Spleen (tissue), 7 donors: ENCODE measurements at regions not wholly inside any gene's neighbourhood (a gene's known extent, or its start where the extent isn't known, plus 50 kb on each side); places are given as distances from the start of the nearest gene placed in this dataset.

Experiments used
- CTCF ChIP-seq, 11 experiments: fragments of 200-600 bp in 7 of 11; fragments of 450-650 bp in 4 of 11; sonication (generic) in 4 of 11; IDR thresholded peaks in 8 of 11; conservative IDR thresholded peaks in 3 of 11; 1 replicate in 7 of 11; 2 replicates in 4 of 11; pipeline versions ENCODE4 v1.4.0 to v1.8.0; 2016 to 2021; ENCODE audit warnings: antibody characterized with exemption in 11 of 11, inconsistent platforms in 4 of 11, mild to moderate bottlenecking in 1 of 11
- POLR2A ChIP-seq, 3 donors: fragments of 450-650 bp; IDR thresholded peaks; one replicate each; pipeline ENCODE4 v1.5.1; 2017; ENCODE audit warnings: antibody characterized with exemption in 3 of 3, mild to moderate bottlenecking in 1 of 3
- POLR2AphosphoS5 ChIP-seq, 3 donors: sonication (generic); formaldehyde crosslinking; IDR thresholded peaks; one replicate each; pipeline ENCODE4 v1.5.1; 2017; ENCODE audit warnings: antibody characterized with exemption in 3 of 3
- donor health status: DM: no; HTN: no; CAD: no; lungs with moderate emphysema.
- donor health status: DM: no; HTN: no; CAD: no.
- donor health status: DM: no; HTN: no; CAD: no.

GRCh38 chr4:90071289-90072235 is 55.6 kb upstream of the CCSER1 start:
- no peak for TF ChIP-seq POLR2A (IDR thresholded peaks at IDR 0.05)
- TF ChIP-seq CTCF (IDR thresholded peaks at IDR 0.05 in 8 of 11, conservative IDR thresholded peaks at IDR 0.05 in 3 of 11) = no peak
- TF ChIP-seq POLR2AphosphoS5 (IDR thresholded peaks at IDR 0.05) = no peak
